ENCODE measurements at regions not wholly inside any gene's neighbourhood (a gene's known extent, or its start where the extent isn't known, plus 50 kb on each side); places are given as distances from the start of the nearest gene placed in this dataset.

DNA sequence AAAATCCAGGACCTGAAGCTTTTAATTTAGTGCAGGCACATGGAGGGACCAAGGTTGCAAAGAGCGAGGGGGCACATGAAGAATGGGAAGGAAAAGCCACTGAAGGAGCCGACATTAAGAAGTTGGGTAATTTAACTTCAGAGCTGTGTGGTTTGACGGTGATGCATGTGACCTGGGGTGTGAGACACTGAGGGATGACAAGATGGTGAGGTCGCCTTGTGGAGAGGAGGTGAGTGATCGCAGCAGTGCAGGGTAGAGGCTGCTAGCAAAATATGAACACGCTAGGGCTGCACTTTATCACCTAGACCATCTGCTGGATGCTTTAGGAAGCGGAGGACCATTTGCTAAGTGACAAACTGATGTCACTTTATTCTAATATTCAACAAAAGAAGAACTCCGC is 339.0 kb upstream of the KIF2A start:
- TF ChIP-seq CTCF (IDR thresholded peaks at IDR 0.05) (no peak), POLR2A (IDR thresholded peaks at IDR 0.05) (no peak)
